NCI-H2227 treated with DMSO at 0.1 percent for 48 hours (cell line): ENCODE measurements at regions not wholly inside any gene's neighbourhood (a gene's known extent, or its start where the extent isn't known, plus 50 kb on each side); places are given as distances from the start of the nearest gene placed in this dataset.

Experiments used
- DNase-seq: peaks from one replicate; lab custom pipeline; 2025; lab: John Stamatoyannopoulos, UW

- no peak for DNase-seq
These were observed 159.0 kb upstream of the CTNNB1 start for GRCh38 chr3:41040256-41040655.

GRCh38 chr3:41041462-41041861 is 157.8 kb upstream of the CTNNB1 start:
- no peak for DNase-seq

- no peak for DNase-seq
These were observed 157.4 kb upstream of the CTNNB1 start for GRCh38 chr3:41041899-41042298.

DNA sequence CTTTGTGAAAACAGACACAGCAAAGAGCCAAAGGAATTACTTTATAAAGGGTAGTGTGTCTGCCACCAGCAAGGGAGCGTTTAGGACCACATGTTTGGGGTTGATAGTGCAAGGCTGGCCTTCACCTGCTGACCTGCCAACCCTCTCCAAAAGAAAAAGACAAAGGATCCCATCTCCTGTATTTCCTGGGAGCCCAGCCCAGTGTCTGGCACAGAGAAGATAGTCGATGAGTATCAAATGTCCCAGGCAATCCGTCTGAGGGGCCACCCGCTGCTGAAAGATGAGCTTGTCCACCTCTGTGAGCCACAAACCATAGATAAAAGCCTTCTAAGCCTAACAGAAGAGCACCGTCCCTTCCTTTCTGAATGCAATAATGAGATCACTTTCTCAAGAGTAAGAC is 154.8 kb upstream of the CTNNB1 start:
- no peak for DNase-seq

- DNase-seq, result no peak
These were observed 153.8 kb upstream of the CTNNB1 start for GRCh38 chr3:41045491-41045890.

DNA sequence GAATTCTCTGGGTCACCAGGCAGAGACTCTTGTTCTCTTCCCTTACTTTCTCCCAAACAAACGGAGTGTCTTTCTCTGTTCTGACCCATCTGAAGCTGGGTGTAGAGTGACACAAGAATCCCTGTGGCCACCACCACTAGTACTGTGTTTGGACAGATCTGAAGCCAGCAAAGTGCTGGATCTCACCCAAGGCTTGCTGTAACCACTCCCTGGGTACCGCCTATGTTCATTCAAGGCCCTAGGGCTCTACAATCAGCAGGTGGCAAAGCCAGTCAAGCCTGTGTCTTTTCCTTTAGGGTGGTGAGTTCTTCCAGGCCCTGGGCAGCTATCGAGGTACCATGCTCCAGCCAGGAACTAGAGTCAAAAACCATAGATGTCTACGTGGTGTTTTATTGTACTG is 149.2 kb upstream of the CTNNB1 start:
- no peak for DNase-seq

DNA sequence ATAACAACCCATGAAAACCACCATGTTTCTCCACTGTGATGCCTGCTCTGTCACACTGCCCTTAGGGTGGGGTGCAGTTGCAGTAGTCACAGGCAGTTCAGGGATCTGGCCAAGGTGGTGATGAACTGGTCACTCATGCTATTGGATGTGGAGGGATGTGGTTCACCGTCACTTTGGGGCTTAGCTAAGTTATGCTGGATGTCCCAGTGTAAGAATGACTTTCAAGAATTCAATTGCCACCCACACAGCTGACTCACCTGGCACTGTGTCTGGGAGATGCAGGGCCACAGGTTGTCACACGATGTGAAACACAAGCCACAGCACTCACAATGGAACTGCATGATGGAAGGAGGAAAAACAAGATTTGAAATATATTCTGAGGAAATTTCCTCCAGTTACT is 146.1 kb upstream of the CTNNB1 start:
- DNase-seq, result no peak

DNA sequence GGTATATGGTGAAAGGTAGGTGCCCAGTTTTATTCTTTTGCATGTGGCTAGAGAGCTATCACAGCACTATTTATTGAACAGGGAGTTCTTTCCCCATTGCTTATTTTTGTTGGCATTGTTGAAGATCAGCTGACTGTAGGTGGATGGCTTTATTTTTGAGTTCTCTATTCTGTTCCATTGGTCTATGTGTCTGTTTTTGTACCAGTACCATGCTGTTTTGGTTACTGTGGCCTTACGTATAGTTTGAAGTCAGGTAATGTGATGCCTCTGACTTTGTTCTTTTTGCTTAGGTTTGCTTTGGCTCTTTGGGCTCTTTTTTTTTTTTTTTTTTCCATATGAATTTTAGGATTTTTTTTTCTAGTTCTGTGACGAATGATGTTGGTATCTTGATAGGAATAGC is 139.2 kb upstream of the CTNNB1 start:
- DNase-seq, result no peak

GRCh38 chr3:41064070-41064469 is 135.2 kb upstream of the CTNNB1 start:
- no peak for DNase-seq

DNA sequence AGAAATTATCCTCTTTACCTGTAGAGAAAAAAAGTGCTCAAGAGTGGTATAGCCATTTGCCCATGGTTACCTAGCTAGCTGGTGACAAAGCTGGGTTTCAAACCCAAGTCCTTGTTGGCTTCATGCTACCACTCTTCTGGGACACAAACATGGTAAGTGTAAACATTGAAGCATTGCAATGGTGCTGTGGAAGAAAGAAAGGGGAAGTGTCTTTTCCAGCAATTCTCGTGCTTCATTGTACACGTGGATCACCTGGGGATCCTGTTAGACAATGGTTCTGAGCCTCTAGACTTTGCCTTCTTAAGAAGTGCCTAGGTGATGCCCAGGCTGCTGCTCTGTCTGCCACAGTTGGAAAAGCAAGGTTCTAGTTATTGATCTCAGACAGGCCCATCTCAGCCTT is 134.8 kb upstream of the CTNNB1 start:
- no peak for DNase-seq

DNA sequence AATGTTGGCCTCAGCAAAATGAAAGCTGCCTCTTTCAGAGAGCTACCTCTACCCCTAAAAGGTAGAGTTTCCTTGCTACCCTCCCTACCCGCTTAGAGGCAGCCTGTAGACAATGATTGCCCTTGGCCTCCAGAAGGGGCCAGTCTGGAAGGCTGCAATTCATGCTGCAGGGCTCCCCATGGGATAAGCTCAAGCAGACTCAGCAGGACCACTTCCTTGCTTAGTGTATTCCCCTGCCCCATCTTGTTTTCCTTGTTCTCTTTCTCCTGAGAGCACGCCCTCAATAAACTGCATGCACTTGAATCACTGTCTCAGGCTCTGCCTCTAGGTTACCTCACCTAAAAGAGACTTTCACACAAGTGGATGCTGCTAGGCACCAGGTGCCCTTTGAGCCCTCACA is 134.0 kb upstream of the CTNNB1 start:
- no peak for DNase-seq

- no peak for DNase-seq
These were observed 126.1 kb upstream of the CTNNB1 start for GRCh38 chr3:41073190-41073589.

GRCh38 chr3:41075975-41076374 is 123.3 kb upstream of the CTNNB1 start:
- DNase-seq, result no peak

GRCh38 chr3:41076399-41076798 is 122.9 kb upstream of the CTNNB1 start:
- DNase-seq, result no peak

DNA sequence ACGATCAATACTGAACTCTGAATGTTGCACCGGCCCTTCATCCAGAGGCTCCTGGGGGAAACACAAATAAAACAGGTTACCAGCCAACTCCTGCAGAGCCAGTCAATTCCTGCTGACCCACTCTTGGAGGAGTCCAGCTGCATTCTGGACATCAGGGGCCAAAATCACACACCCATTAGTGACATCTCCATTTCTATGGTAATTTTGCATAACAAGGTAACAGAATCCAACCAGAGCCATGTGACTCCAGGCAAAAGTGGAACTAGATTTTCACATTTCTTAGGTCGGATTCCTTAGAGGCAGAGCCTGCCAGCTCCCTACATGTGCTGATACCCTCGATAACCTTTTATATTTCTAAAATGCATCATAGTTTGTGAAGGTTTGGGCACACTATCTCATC is 119.2 kb upstream of the CTNNB1 start:
- DNase-seq, result no peak

GRCh38 chr3:41088882-41089281 is 110.4 kb upstream of the CTNNB1 start:
- DNase-seq, result peak; percentile 40

GRCh38 chr3:41089566-41089965 is 109.7 kb upstream of the CTNNB1 start:
- no peak for DNase-seq

DNA sequence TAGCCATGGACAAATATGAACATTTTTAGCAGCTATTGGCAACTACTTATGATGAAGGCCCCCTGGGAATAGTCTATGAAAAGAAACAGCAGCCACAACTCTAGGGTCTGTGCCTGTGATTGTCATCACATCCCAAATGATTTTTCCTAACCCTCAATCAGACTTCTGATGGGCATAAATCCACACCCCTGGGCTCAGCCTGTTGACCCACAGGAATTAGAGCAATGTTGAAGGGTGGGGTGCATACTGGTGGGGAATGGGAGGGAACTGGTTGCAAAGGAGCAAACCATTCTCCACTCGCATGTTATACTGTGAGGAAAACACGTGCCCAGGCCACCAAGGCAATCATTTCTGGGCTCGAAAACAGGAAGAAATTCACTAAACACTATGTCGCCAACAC is 106.5 kb upstream of the CTNNB1 start:
- DNase-seq, result no peak

- DNase-seq, result no peak
These were observed 105.8 kb upstream of the CTNNB1 start for GRCh38 chr3:41093476-41093875.

DNA sequence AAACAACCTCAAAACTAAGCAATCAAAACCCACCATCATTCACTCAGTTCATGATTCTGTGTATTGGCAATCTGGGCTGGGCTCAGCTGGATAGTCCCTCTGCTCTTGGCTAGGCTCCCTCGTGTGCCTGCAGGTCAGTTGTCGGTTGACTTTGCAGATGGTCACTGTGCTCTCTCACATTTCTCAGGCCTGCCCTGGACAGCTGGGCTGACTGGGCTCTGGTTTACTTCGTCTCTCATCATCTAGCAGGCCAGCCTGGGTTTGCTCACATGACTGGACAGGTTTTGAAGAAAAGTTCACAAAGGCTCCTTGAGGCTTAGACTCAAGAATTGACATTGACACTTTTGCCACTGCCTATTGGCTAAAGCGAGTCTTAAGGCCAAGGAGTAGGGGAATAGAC is 105.0 kb upstream of the CTNNB1 start:
- DNase-seq, result no peak

DNA sequence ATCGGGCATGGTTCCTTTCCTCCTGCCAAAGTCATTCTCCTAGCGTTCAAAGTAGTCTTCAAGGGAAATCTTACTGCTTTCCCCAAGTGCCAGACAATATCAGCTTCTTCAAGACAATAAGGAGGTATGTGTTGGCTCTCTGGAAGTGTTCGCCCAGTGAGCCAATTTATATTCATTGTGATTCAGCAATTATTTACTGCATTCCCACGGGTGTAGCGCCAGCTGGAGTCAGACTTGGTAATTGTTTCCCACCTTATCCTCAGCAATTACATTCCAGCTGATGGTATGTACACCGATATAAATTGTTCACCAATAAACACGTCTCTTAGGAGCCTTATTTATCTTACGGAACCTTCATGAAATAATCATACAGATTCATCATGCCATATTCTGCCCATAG is 103.6 kb upstream of the CTNNB1 start:
- DNase-seq, result no peak

DNA sequence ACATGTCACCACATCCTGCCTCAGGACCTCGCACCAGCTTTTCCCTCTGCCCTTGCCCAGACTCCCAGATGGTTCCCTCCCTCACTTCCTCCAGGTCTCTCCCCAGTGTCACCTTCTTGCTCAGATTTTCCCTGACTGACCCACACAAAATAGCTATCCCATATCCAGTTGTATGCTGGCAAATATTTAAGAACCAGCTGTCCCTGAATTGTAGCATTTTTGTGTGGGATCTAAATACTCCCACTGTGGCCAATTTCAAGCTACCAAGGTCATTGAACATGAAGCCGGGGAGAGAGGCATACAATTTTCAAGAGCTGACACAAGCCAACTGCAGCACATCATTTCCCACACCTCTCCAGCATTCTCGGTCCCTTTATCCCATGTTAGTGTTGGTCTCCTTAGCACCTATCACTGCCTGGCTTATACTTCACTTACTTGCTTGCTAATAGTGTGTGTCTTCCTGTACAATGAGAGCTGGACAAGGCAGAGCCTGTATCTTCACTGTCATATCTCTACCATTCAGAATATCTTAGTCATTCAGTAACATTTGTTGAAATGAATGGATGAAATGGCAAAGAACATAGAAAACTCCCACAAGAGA is 101.3 kb upstream of the CTNNB1 start:
- no peak for DNase-seq

- no peak for DNase-seq
These were observed 98.1 kb upstream of the CTNNB1 start for GRCh38 chr3:41101231-41101630.

GRCh38 chr3:41102053-41102556 is 97.2 kb upstream of the CTNNB1 start:
- DNase-seq, result no peak

- no peak for DNase-seq
These were observed 96.6 kb upstream of the CTNNB1 start for GRCh38 chr3:41102750-41103149.
